ENCODE measurements at regions not wholly inside any gene's neighbourhood (a gene's known extent, or its start where the extent isn't known, plus 50 kb on each side); places are given as distances from the start of the nearest gene placed in this dataset.
A peak's percentile ranks its signal among the peaks of the same experiment; 100 is the strongest.

- H4K20me1 ChIP-seq (ENCODE audit: insufficient read depth, low read length) = no peaks in the 10 kb centered on the region
- no peak overlapping the region for H3K4me2 ChIP-seq (ENCODE audit: insufficient read depth, low read length)
- H3K79me2 ChIP-seq (ENCODE audit: insufficient read depth, low read length) = no peaks in the 10 kb centered on the region
- H2AFZ ChIP-seq (ENCODE audit: low read length) = no peak overlapping the region
- no peaks in the 10 kb centered on the region for H3K9me3 ChIP-seq (ENCODE audit: low read depth, low read length)
- DNase-seq (ENCODE audit: insufficient read length, low spot score, missing footprints) = no peak
- H3K27me3 ChIP-seq (ENCODE audit: insufficient read depth, low read length) = no peaks in the 10 kb centered on the region
- H3K27ac ChIP-seq (ENCODE audit: low read depth, low read length) = no peak overlapping the region
- no peaks in the 10 kb centered on the region for H3K36me3 ChIP-seq (ENCODE audit: insufficient read depth, low read length)
- no peak overlapping the region for H3K4me3 ChIP-seq (ENCODE audit: insufficient read depth, low read length)
- TF ChIP-seq CTCF (IDR thresholded peaks at IDR 0.05; ENCODE audit: extremely low read depth, low read depth, low read length) = peak; percentile 13
- no peaks in the 10 kb centered on the region for H3K4me1 ChIP-seq (ENCODE audit: insufficient read depth, low read length)
Measured at GRCh38 chrX:145178268-145178667, 69.0 kb upstream of the SPANXN1 start.

GRCh38 chrX:145190801-145191389 lies 56.4 kb upstream of the SPANXN1 start:
- TF ChIP-seq CTCF (IDR thresholded peaks at IDR 0.05; ENCODE audit: extremely low read depth, low read depth, low read length) = peak; percentile 33
- H2AFZ ChIP-seq (ENCODE audit: low read length) = no peak overlapping the region
- DNase-seq (ENCODE audit: insufficient read length, low spot score, missing footprints) = peak; percentile 10

More at GRCh38 chrX:145190801-145191389, 56.4 kb upstream of the SPANXN1 start:
- H3K36me3 ChIP-seq (ENCODE audit: insufficient read depth, low read length) = no peaks in the 10 kb centered on the region
- no peak overlapping the region for H3K4me2 ChIP-seq (ENCODE audit: insufficient read depth, low read length)
- H3K79me2 ChIP-seq (ENCODE audit: insufficient read depth, low read length) = no peaks in the 10 kb centered on the region
- H3K27me3 ChIP-seq (ENCODE audit: insufficient read depth, low read length) = no peaks in the 10 kb centered on the region
- no peak overlapping the region for H3K4me3 ChIP-seq (ENCODE audit: insufficient read depth, low read length)
- no peak overlapping the region for H3K27ac ChIP-seq (ENCODE audit: low read depth, low read length)
- no peaks in the 10 kb centered on the region for H4K20me1 ChIP-seq (ENCODE audit: insufficient read depth, low read length)
- no peaks in the 10 kb centered on the region for H3K9me3 ChIP-seq (ENCODE audit: low read depth, low read length)
- no peaks in the 10 kb centered on the region for H3K4me1 ChIP-seq (ENCODE audit: insufficient read depth, low read length)
